H9 (cell line): ENCODE measurements at regions not wholly inside any gene's neighbourhood (a gene's known extent, or its start where the extent isn't known, plus 50 kb on each side); places are given as distances from the start of the nearest gene placed in this dataset.

Experiments
- DNase-seq: peaks from one replicate; pipeline ENCODE4 v3.0.0-alpha.2; 2017
- H2AFZ ChIP-seq: one replicate; pipeline ENCODE4 v1.6.1; 2013; ENCODE audit warnings: mild to moderate bottlenecking, low read length, control low read depth, moderate library complexity
- H2AK5ac ChIP-seq: 2 replicates; pipeline ENCODE4 v1.6.1; 2013; ENCODE audit warnings: low read length, control low read depth, mixed read lengths; ENCODE audit not compliant: insufficient read length
- H2BK120ac ChIP-seq: one replicate; pipeline ENCODE4 v1.6.1; 2013; ENCODE audit warnings: low read depth, mild to moderate bottlenecking, low read length, control low read depth, inconsistent platforms; ENCODE audit not compliant: poor library complexity, severe bottlenecking
- H2BK12ac ChIP-seq: 2 replicates; pipeline ENCODE4 v1.6.1; 2013; ENCODE audit warnings: low read length, control low read depth, mixed read lengths, low read depth; ENCODE audit not compliant: insufficient read length
- H2BK15ac ChIP-seq: 2 replicates; pipeline ENCODE4 v1.6.1; 2013; ENCODE audit warnings: low read depth, low read length, control low read depth
- H2BK20ac ChIP-seq: one replicate; pipeline ENCODE4 v1.6.1; 2013; ENCODE audit warnings: low read depth, mild to moderate bottlenecking, low read length, control low read depth, inconsistent platforms; ENCODE audit not compliant: poor library complexity, severe bottlenecking
- H2BK5ac ChIP-seq: 2 replicates; pipeline ENCODE4 v1.6.1; 2013; ENCODE audit warnings: low read length, control low read depth, mixed read lengths; ENCODE audit not compliant: insufficient read length
- H3K14ac ChIP-seq: 2 replicates; pipeline ENCODE4 v1.6.1; 2013; ENCODE audit warnings: low read length, control low read depth; ENCODE audit not compliant: insufficient read depth
- H3K18ac ChIP-seq: 2 replicates; pipeline ENCODE4 v1.6.1; 2013; ENCODE audit warnings: low read depth, mild to moderate bottlenecking, mixed read lengths, low read length, control low read depth; ENCODE audit not compliant: insufficient read length
- H3K23ac ChIP-seq: 2 replicates; pipeline ENCODE4 v1.6.1; 2013; ENCODE audit warnings: low read length, control low read depth, mixed read lengths, low read depth; ENCODE audit not compliant: insufficient read length
- H3K23me2 ChIP-seq: 2 replicates; pipeline ENCODE4 v1.6.1; 2013; ENCODE audit warnings: low read depth, mild to moderate bottlenecking, mixed read lengths, low read length, control low read depth; ENCODE audit not compliant: insufficient read length, poor library complexity, severe bottlenecking
- H3K27ac ChIP-seq: 2 replicates; pipeline ENCODE4 v1.5.1; 2013; ENCODE audit warnings: low read length, control low read depth, mixed read lengths, low read depth; ENCODE audit not compliant: insufficient read length
- H3K27me3 ChIP-seq: 2 replicates; pipeline ENCODE4 v1.6.1; 2013; ENCODE audit warnings: low read length, control low read depth, inconsistent platforms; ENCODE audit not compliant: insufficient read depth
- H3K4ac ChIP-seq: 2 replicates; pipeline ENCODE4 v1.6.1; 2013; ENCODE audit warnings: low read depth, mild to moderate bottlenecking, control low read depth, inconsistent platforms, low read length, moderate library complexity
- H3K4me1 ChIP-seq: 2 replicates; pipeline ENCODE4 v1.6.1; 2013; ENCODE audit warnings: low read length, control low read depth, inconsistent platforms; ENCODE audit not compliant: insufficient read depth
- H3K4me2 ChIP-seq: 2 replicates; pipeline ENCODE4 v1.6.1; 2013; ENCODE audit warnings: low read length, control low read depth, mixed read lengths; ENCODE audit not compliant: insufficient read length, insufficient read depth
- H3K56ac ChIP-seq: 2 replicates; pipeline ENCODE4 v1.6.1; 2013; ENCODE audit warnings: low read depth, mild to moderate bottlenecking, mixed read lengths, low read length, control low read depth; ENCODE audit not compliant: insufficient read length
- H3K79me1 ChIP-seq: 2 replicates; pipeline ENCODE4 v1.6.1; 2013; ENCODE audit warnings: low read depth, mild to moderate bottlenecking, moderate library complexity, low read length, control low read depth, inconsistent platforms; ENCODE audit not compliant: insufficient read depth, poor library complexity, severe bottlenecking
- H3K79me2 ChIP-seq: 2 replicates; pipeline ENCODE4 v1.6.1; 2013; ENCODE audit warnings: low read length, control low read depth, inconsistent platforms; ENCODE audit not compliant: insufficient read depth
- H3K9ac ChIP-seq: 2 replicates; pipeline ENCODE4 v1.6.1; 2013; ENCODE audit warnings: low read length, control low read depth, mixed read lengths; ENCODE audit not compliant: insufficient read length; ENCODE audit errors: extremely low read depth
- H3K9me3 ChIP-seq: one replicate; pipeline ENCODE4 v1.6.1; 2013; ENCODE audit warnings: low read depth, low read length, inconsistent platforms; ENCODE audit not compliant: control insufficient read depth
- H3T11ph ChIP-seq: one replicate; pipeline ENCODE4 v1.6.1; 2013; ENCODE audit warnings: mild to moderate bottlenecking, low read length, control low read depth, inconsistent platforms
- H4K20me1 ChIP-seq: one replicate; pipeline ENCODE4 v1.6.1; 2013; ENCODE audit not compliant: control insufficient read depth, insufficient read length, insufficient read depth
- H4K5ac ChIP-seq: 2 replicates; pipeline ENCODE4 v1.6.1; 2013; ENCODE audit warnings: low read depth, mild to moderate bottlenecking, mixed read lengths, low read length, control low read depth; ENCODE audit not compliant: insufficient read length
- H4K8ac ChIP-seq: replicated peaks from 2 replicates; pipeline ENCODE4 v1.6.1; 2013; ENCODE audit warnings: low read length, control low read depth, mixed read lengths, low read depth; ENCODE audit not compliant: insufficient read length
- H4K91ac ChIP-seq: 2 replicates; pipeline ENCODE4 v1.6.1; 2013; ENCODE audit warnings: low read depth, mild to moderate bottlenecking, moderate library complexity, mixed read lengths, low read length, control low read depth; ENCODE audit not compliant: insufficient read length
- H3K27ac Mint-ChIP-seq, 3 experiments: 2 replicates in 2 of 3; 3 replicates in 1 of 3; pipeline ENCODE4 v1.8.0; 2020 to 2021; ENCODE audit warnings: mixed read lengths in 3 of 3, mild to moderate bottlenecking in 1 of 3, moderate library complexity in 1 of 3
- H3K27me3 Mint-ChIP-seq: 2 replicates; pipeline ENCODE4 v1.8.0; 2021; ENCODE audit warnings: low read depth, mild to moderate bottlenecking, moderate library complexity, mixed read lengths
- H3K36me3 Mint-ChIP-seq, 3 experiments: 2 replicates in 2 of 3; 3 replicates in 1 of 3; pipeline ENCODE4 v1.8.0; 2020 to 2021; ENCODE audit warnings: low read depth in 3 of 3, mixed read lengths in 3 of 3; ENCODE audit not compliant: insufficient read depth in 1 of 3
- H3K4me1 Mint-ChIP-seq, 2 experiments: 2 replicates each; pipeline ENCODE4 v1.8.0; 2020; ENCODE audit warnings: mixed read lengths in 2 of 2
- H3K4me3 Mint-ChIP-seq, 2 experiments: 2 replicates in 1 of 2; 3 replicates in 1 of 2; pipeline ENCODE4 v1.8.0; 2020 to 2021; ENCODE audit warnings: mild to moderate bottlenecking in 2 of 2, mixed read lengths in 2 of 2, moderate library complexity in 1 of 2
- H3K9me3 Mint-ChIP-seq, 2 experiments: 2 replicates in 1 of 2; 3 replicates in 1 of 2; pipeline ENCODE4 v1.8.0; 2020; ENCODE audit warnings: mild to moderate bottlenecking in 2 of 2, mixed read lengths in 2 of 2, moderate library complexity in 1 of 2
- CTCF ChIP-seq: fragments of 200-600 bp; sonication (generic); conservative IDR thresholded peaks from 3 replicates; pipeline ENCODE4 v1.8.0; 2021; ENCODE audit warnings: antibody characterized with exemption, mild to moderate bottlenecking
- WGBS: extraction: QIAGEN DNeasy Blood & Tissue Kit; methylation state at CpG from one replicate; pipeline ENCODE4 v1.1.7; 2013; ENCODE audit warnings: missing lambda C conversion rate, low lambda C conversion rate, mixed read lengths; ENCODE audit not compliant: insufficient read length; ENCODE audit errors: extremely low coverage; 5-methylcytosine and 5-hydroxymethylcytosine counted together

DNA sequence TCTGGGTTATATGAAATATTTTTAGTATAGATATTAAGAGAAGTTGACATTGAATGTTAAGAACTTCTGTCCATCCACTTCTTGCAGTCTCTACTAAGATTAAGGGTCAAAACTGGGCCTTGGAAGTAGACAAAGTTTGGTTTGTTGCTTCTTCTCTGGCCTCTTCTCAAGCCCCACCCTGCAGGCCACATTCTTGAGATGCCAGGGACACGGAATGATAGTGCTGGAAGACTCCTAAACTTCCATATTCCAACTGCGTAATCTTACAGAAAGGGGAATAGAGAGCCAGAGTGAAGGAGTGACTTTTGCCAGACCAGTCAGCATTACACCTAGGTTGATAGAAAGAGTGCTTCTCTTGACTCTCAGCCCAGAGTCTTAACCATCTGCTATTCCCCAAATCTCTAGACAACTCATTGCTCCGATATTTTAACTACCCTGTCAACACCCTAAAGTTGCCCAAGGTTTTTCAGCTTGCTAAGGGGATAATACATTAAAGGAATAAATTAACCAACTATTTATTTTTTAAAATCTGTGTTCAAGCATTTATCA, 136.4 kb upstream of the SYN3 start:
- Mint-ChIP-seq H3K27me3 (peaks cover 50% of the 10 kb centered on the region), H3K4me3 (no peak overlapping the region), H3K36me3 (no peaks in the 10 kb centered on the region), H3K4me1 (peaks cover 2 to 6% of the 10 kb centered on the region in 2 experiments; a peak in 1 of 4 replicates), H3K9me3 (no peaks in the 10 kb centered on the region), H3K27ac (no peak overlapping the region)
- no peak overlapping the region for H3K4ac ChIP-seq
- H3K79me2 ChIP-seq: no peaks in the 10 kb centered on the region
- no peak overlapping the region for H3K14ac ChIP-seq
- H3K23me2 ChIP-seq: no peaks in the 10 kb centered on the region
- H3K27me3 ChIP-seq: no peaks in the 10 kb centered on the region
- H2AK5ac ChIP-seq: no peak overlapping the region
- no peak overlapping the region for H3K9ac ChIP-seq
- no peak for DNase-seq
- H3K4me2 ChIP-seq: no peak overlapping the region
- no peaks in the 10 kb centered on the region for H3K4me1 ChIP-seq
- H3T11ph ChIP-seq: no peak overlapping the region
- H2BK120ac ChIP-seq: no peak overlapping the region
- whole genome bisulfite sequencing: no CpG with 5 or more reads among the region's 3 CpGs
- H4K8ac ChIP-seq: no peak overlapping the region
- no peak overlapping the region for H2BK5ac ChIP-seq
- TF ChIP-seq CTCF: no peak
- H3K18ac ChIP-seq: no peak overlapping the region
- no peaks in the 10 kb centered on the region for H3K9me3 ChIP-seq
- no peaks in the 10 kb centered on the region for H3K79me1 ChIP-seq
- no peak overlapping the region for H2BK12ac ChIP-seq
- H4K91ac ChIP-seq: no peak overlapping the region
- no peak overlapping the region for H2BK15ac ChIP-seq
- no peak overlapping the region for H2BK20ac ChIP-seq
- H4K20me1 ChIP-seq: no peaks in the 10 kb centered on the region
- H3K23ac ChIP-seq: no peak overlapping the region
- H3K56ac ChIP-seq: no peak overlapping the region
- no peak overlapping the region for H4K5ac ChIP-seq
- H3K27ac ChIP-seq: no peak overlapping the region
- peak overlapping the region; percentile 29 for H2AFZ ChIP-seq
